ENCODE measurements at regions not wholly inside any gene's neighbourhood (a gene's known extent, or its start where the extent isn't known, plus 50 kb on each side); places are given as distances from the start of the nearest gene placed in this dataset.
A peak's percentile ranks its signal among the peaks of the same experiment; 100 is the strongest.

DNA sequence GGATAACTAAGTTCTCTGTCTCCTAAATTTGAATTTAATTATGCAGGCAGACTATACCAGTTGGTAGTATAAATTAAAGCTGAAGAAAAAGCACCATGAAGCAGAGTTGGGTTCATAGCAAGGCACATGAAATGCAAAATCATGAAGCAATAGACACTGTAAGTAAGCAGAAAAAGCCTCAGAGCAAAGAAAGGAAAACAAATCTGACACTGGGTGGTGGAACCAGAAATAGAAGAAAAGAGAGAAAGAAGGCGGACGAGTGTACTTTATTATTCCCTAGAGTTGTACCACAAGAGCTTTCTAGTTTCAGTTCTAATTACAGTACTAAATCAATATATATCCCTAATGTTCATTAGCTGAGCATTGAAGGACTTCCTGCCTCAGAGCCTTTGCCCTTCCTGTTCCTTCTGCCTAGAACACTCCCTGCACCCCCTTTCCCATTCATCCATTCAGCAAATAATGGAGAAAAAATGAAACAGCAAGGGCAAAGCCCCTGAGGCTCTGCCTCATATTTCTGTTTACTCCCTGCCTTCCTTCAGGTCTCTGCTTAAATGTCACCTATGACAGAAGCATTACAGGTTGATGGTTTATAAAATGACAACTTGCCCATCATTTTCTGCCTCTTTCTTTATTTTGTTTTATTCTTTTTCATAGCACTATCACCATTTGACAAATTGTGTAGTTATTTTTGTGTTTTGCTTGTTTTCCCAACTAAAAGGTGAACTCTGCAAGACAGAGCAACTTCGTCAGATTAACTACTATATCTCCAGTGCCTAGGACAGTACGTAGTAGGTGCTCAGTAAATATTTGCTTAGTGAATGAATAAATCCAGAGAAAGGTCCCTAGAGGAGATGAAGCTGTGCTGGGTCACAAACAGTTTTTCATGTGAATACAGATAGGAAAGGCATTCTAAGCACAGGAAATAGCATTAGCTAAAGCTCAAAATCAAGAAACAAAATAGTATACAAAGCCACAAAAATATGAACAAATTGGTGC, 154.0 kb upstream of the RASGEF1B start:
- Mint-ChIP-seq H3K9me3 (no peaks in the 10 kb centered on the region), H3K4me1 (peaks cover 10% of the 10 kb centered on the region), H3K27me3 (ENCODE audit: low read depth in 3 of 3) (peaks cover 0 to 2% (median 2%) of the 10 kb centered on the region in 3 donors), H3K36me3 (no peaks in the 10 kb centered on the region), H3K4me3 (no peak overlapping the region), H3K27ac (no peak overlapping the region)
- no peak overlapping the region for H3K9ac ChIP-seq (ENCODE audit: insufficient read depth, low read length, poor library complexity, severe bottlenecking)
- H3K4me2 ChIP-seq (replicated peaks; ENCODE audit: extremely low read depth, low read length, poor library complexity, severe bottlenecking), result no peak overlapping the region
- TF ChIP-seq, protein P1, sequence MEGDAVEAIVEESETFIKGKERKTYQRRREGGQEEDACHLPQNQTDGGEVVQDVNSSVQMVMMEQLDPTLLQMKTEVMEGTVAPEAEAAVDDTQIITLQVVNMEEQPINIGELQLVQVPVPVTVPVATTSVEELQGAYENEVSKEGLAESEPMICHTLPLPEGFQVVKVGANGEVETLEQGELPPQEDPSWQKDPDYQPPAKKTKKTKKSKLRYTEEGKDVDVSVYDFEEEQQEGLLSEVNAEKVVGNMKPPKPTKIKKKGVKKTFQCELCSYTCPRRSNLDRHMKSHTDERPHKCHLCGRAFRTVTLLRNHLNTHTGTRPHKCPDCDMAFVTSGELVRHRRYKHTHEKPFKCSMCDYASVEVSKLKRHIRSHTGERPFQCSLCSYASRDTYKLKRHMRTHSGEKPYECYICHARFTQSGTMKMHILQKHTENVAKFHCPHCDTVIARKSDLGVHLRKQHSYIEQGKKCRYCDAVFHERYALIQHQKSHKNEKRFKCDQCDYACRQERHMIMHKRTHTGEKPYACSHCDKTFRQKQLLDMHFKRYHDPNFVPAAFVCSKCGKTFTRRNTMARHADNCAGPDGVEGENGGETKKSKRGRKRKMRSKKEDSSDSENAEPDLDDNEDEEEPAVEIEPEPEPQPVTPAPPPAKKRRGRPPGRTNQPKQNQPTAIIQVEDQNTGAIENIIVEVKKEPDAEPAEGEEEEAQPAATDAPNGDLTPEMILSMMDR (IDR thresholded peaks at IDR 0.05), result no peak
- H3K27me3 ChIP-seq (ENCODE audit: control insufficient read depth in 2 of 2, insufficient read depth in 2 of 2, low read length in 2 of 2), result no peaks in the 10 kb centered on the region
- H4K20me1 ChIP-seq (ENCODE audit: insufficient read depth, low read length), result no peaks in the 10 kb centered on the region
- H3K4me3 ChIP-seq (replicated peaks in 1 of 3; ENCODE audit: low read depth in 2 of 3, low read length in 3 of 3), result no peak overlapping the region
- intact Hi-C loops (cut with micrococcal nuclease), result no loop called here
- H3K27ac ChIP-seq (ENCODE audit: low read depth in 1 of 2, low read length in 2 of 2), result no peak overlapping the region
- H2AFZ ChIP-seq (ENCODE audit: insufficient read depth, low read depth, low read length, poor library complexity, severe bottlenecking), result no peak overlapping the region
- H3K4me1 ChIP-seq (ENCODE audit: control insufficient read depth in 1 of 2, insufficient read depth in 2 of 2, low read length in 2 of 2), result peaks cover 0 to 7% of the 10 kb centered on the region in 2 donors
- no peaks in the 10 kb centered on the region for H3K36me3 ChIP-seq (replicated peaks in 1 of 2; ENCODE audit: control insufficient read depth in 1 of 2, insufficient read depth in 2 of 2, low read length in 2 of 2)
- no peaks in the 10 kb centered on the region for H3K79me2 ChIP-seq (ENCODE audit: insufficient read depth, low read length)
- H3K9me3 ChIP-seq (replicated peaks in 1 of 2; ENCODE audit: control insufficient read depth in 1 of 2, insufficient read depth in 1 of 2, low read length in 2 of 2), result no peaks in the 10 kb centered on the region
- WGBS (ENCODE audit: insufficient coverage), result no CpG with 5 or more reads among the region's 4 CpGs
- no peak for DNase-seq

DNA sequence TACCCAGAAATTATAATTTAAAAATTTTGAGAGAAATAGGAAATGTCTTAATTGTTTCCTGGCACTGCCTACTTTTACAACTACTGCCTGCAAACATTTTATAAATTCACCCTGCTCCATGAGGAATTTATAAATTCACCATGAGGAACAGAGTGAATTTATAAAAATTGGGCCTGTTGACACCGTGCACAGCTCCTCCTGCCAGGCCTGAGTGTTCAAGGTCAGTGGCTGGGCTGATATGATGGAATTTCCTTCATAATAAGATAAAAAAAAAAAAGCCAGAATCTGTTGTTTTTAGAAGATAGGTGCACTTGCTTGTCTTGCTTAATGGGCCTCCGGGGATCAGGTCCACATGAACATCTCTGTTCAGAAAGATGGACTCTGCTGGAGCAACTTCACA, 151.7 kb upstream of the RASGEF1B start:
- no peak overlapping the region for H3K4me3 ChIP-seq (replicated peaks in 1 of 3; ENCODE audit: low read depth in 2 of 3, low read length in 3 of 3)
- no peaks in the 10 kb centered on the region for H3K79me2 ChIP-seq (ENCODE audit: insufficient read depth, low read length)
- no peak overlapping the region for H2AFZ ChIP-seq (ENCODE audit: insufficient read depth, low read depth, low read length, poor library complexity, severe bottlenecking)
- no peaks in the 10 kb centered on the region for H3K36me3 ChIP-seq (replicated peaks in 1 of 2; ENCODE audit: control insufficient read depth in 1 of 2, insufficient read depth in 2 of 2, low read length in 2 of 2)
- no peaks in the 10 kb centered on the region for H3K4me1 ChIP-seq (ENCODE audit: control insufficient read depth in 1 of 2, insufficient read depth in 2 of 2, low read length in 2 of 2)
- no peaks in the 10 kb centered on the region for H3K36me3 Mint-ChIP-seq
- DNase-seq, result no peak
- no CpG with 5 or more reads among the region's 2 CpGs for WGBS (ENCODE audit: insufficient coverage)
- H3K27me3 Mint-ChIP-seq (ENCODE audit: low read depth in 3 of 3), result peaks cover 0 to 2% (median 2%) of the 10 kb centered on the region in 3 donors
- no peak overlapping the region for H3K27ac ChIP-seq (ENCODE audit: low read depth in 1 of 2, low read length in 2 of 2)
- intact Hi-C loops (cut with micrococcal nuclease), result no loop called here
- H3K4me2 ChIP-seq (replicated peaks; ENCODE audit: extremely low read depth, low read length, poor library complexity, severe bottlenecking), result no peak overlapping the region
- H4K20me1 ChIP-seq (ENCODE audit: insufficient read depth, low read length), result no peaks in the 10 kb centered on the region
- H3K9me3 Mint-ChIP-seq, result peaks cover 0 to 1% (median 0%) of the 10 kb centered on the region in 7 donors
- H3K4me1 Mint-ChIP-seq, result no peaks in the 10 kb centered on the region
- peak overlapping the region in 1 of 7 donors; percentile 42 for H3K27ac Mint-ChIP-seq
- TF ChIP-seq, protein P1 (IDR thresholded peaks at IDR 0.05), result no peak
- H3K27me3 ChIP-seq (ENCODE audit: control insufficient read depth in 2 of 2, insufficient read depth in 2 of 2, low read length in 2 of 2), result no peaks in the 10 kb centered on the region
- H3K9ac ChIP-seq (ENCODE audit: insufficient read depth, low read length, poor library complexity, severe bottlenecking), result no peak overlapping the region
- no peaks in the 10 kb centered on the region for H3K9me3 ChIP-seq (replicated peaks in 1 of 2; ENCODE audit: control insufficient read depth in 1 of 2, insufficient read depth in 1 of 2, low read length in 2 of 2)
- no peak overlapping the region for H3K4me3 Mint-ChIP-seq

Data from CD14-positive monocyte (primary cell).